22Rv1 (cell line): ENCODE measurements at regions not wholly inside any gene's neighbourhood (a gene's known extent, or its start where the extent isn't known, plus 50 kb on each side); places are given as distances from the start of the nearest gene placed in this dataset.

Experiments used
- ZFX ChIP-seq: fragments of 450-650 bp; IDR thresholded peaks from 2 replicates; pipeline ENCODE4 v1.6.1; 2017; ENCODE audit warnings: antibody characterized with exemption, borderline replicate concordance
- TF ChIP-seq, protein P1 (sequence below): fragments of 450-650 bp; IDR thresholded peaks from 2 replicates; pipeline ENCODE4 v1.5.1; 2017; ENCODE audit warnings: mild to moderate bottlenecking

DNA sequence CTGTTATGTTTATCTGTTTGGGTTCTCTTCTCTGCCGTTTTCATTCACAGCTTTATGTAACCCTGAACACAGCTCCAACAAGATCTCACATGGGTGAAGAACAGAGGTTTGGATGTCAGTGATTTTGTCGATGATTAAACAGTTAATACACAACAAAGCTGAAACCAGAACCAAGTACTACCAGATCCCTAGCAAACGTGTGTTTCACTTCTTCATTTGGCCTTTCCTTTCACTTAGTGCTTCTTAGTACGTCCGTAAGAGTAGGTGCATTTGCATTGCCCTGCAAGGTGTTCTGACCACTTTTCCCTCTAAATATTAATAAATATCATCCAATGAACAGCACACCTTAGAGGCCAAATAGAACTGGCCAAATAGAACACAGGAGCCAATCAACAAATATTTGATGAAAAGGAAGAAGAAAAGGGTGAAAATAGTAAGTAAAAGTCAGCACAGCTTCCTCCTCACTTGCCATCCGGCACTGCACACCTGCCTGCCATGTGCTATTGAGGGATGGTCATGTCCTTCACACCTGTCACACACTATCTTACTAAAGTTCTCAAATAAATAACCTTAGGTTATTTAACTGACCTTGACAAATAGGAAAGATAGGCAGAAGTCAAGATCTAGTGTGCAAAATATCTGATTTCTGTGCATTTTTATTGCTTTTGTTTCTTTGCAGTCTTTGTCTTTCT lies 252.6 kb upstream of the ANKRD30A start:
- TF ChIP-seq, protein P1, sequence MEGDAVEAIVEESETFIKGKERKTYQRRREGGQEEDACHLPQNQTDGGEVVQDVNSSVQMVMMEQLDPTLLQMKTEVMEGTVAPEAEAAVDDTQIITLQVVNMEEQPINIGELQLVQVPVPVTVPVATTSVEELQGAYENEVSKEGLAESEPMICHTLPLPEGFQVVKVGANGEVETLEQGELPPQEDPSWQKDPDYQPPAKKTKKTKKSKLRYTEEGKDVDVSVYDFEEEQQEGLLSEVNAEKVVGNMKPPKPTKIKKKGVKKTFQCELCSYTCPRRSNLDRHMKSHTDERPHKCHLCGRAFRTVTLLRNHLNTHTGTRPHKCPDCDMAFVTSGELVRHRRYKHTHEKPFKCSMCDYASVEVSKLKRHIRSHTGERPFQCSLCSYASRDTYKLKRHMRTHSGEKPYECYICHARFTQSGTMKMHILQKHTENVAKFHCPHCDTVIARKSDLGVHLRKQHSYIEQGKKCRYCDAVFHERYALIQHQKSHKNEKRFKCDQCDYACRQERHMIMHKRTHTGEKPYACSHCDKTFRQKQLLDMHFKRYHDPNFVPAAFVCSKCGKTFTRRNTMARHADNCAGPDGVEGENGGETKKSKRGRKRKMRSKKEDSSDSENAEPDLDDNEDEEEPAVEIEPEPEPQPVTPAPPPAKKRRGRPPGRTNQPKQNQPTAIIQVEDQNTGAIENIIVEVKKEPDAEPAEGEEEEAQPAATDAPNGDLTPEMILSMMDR, result no peak
- no peak for TF ChIP-seq ZFX
